CD4-positive, CD25-positive, alpha-beta regulatory T cell (primary cell): ENCODE measurements at regions not wholly inside any gene's neighbourhood (a gene's known extent, or its start where the extent isn't known, plus 50 kb on each side); places are given as distances from the start of the nearest gene placed in this dataset.

ENCODE experiments used
- ATAC-seq, 2 donors: fragments of 150-1000 bp; cut with Tn5 transposase; one replicate each; pipeline ENCODE4 v1.10.0; 2021; ENCODE audit warnings: low read depth in 2 of 2, moderate number of reproducible peaks in 2 of 2, moderate library complexity in 1 of 2
- DNase-seq, 3 donors: peaks; one replicate each; pipeline versions ENCODE4 v3.0.0 to v3.0.0-alpha.2; 2012 to 2022; ENCODE audit warnings: mixed read lengths in 1 of 3
- H3K27ac ChIP-seq: one replicate; pipeline ENCODE4 v1.7.0; 2013; ENCODE audit warnings: mild to moderate bottlenecking, low read length; ENCODE audit not compliant: insufficient read depth, poor library complexity, severe bottlenecking
- H3K27me3 ChIP-seq: one replicate; pipeline ENCODE4 v1.7.0; 2013; ENCODE audit warnings: low read length; ENCODE audit not compliant: control insufficient read depth, insufficient read depth
- H3K36me3 ChIP-seq: one replicate; pipeline ENCODE4 v1.7.0; 2013; ENCODE audit warnings: mild to moderate bottlenecking, low read length, moderate library complexity; ENCODE audit not compliant: control insufficient read depth, insufficient read depth
- H3K4me1 ChIP-seq: 2 replicates; pipeline ENCODE4 v1.7.0; 2013; ENCODE audit warnings: mild to moderate bottlenecking, low read length; ENCODE audit not compliant: insufficient read depth, control insufficient read depth, poor library complexity, severe bottlenecking
- H3K4me3 ChIP-seq: one replicate; pipeline ENCODE4 v1.7.0; 2013; ENCODE audit warnings: low read depth, mild to moderate bottlenecking, low read length, moderate library complexity
- H3K9me3 ChIP-seq, 2 experiments: 1 replicate in 1 of 2; 2 replicates in 1 of 2; pipeline ENCODE4 v1.7.0; 2013; ENCODE audit warnings: low read length in 2 of 2, mild to moderate bottlenecking in 1 of 2, moderate library complexity in 1 of 2; ENCODE audit not compliant: control insufficient read depth in 2 of 2
- H3K27ac Mint-ChIP-seq, 3 donors: one replicate each; pipeline ENCODE4 v1.8.0; 2020 to 2022; ENCODE audit warnings: mild to moderate bottlenecking in 3 of 3, mixed read lengths in 3 of 3, moderate library complexity in 2 of 3
- H3K27me3 Mint-ChIP-seq: one replicate; pipeline ENCODE4 v1.8.0; 2022; ENCODE audit warnings: mild to moderate bottlenecking, mixed read lengths
- H3K36me3 Mint-ChIP-seq: one replicate; pipeline ENCODE4 v1.8.0; 2020; ENCODE audit warnings: mixed read lengths
- H3K4me1 Mint-ChIP-seq, 4 donors: one replicate each; pipeline ENCODE4 v1.8.0; 2020 to 2022; ENCODE audit warnings: mixed read lengths in 4 of 4, mild to moderate bottlenecking in 1 of 4
- H3K4me3 Mint-ChIP-seq, 4 donors: one replicate each; pipeline ENCODE4 v1.8.0; 2020 to 2022; ENCODE audit warnings: mild to moderate bottlenecking in 4 of 4, mixed read lengths in 4 of 4, moderate library complexity in 3 of 4
- H3K9me3 Mint-ChIP-seq, 7 donors: one replicate each; pipeline ENCODE4 v1.8.0; 2020 to 2022; ENCODE audit warnings: mixed read lengths in 7 of 7, mild to moderate bottlenecking in 3 of 7, moderate library complexity in 2 of 7

DNA sequence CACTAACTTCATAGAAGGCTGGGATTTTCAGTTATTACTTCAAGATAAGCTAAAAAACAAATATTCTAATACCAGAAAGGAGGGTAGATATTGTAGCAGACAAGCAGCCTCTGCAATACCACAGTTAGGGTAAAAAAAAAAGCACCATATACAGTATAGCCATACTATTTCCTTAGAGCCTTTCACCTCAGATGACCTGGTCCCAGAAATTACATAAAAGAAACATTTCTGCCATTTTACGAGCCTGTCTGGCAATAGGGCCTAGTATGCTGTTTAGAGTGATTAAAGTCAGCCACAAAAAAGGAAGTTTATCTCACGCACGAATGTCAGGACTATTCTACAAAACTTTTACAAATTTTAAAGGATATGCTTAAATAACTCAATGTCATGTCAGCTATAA is 1016.6 kb downstream of the PLOD2 start:
- H3K27me3 Mint-ChIP-seq = no peaks in the 10 kb centered on the region
- no peak overlapping the region for H3K27ac Mint-ChIP-seq
- no peaks in the 10 kb centered on the region for H3K4me1 ChIP-seq
- H3K36me3 Mint-ChIP-seq = no peaks in the 10 kb centered on the region
- peaks cover 0 to 8% (median 0%) of the 10 kb centered on the region in 7 donors for H3K9me3 Mint-ChIP-seq
- H3K36me3 ChIP-seq = no peaks in the 10 kb centered on the region
- no peak for ATAC-seq
- no peaks in the 10 kb centered on the region for H3K27me3 ChIP-seq
- no peak overlapping the region for H3K27ac ChIP-seq
- no peak overlapping the region for H3K4me3 ChIP-seq
- no peaks in the 10 kb centered on the region for H3K4me1 Mint-ChIP-seq
- no peaks in the 10 kb centered on the region for H3K9me3 ChIP-seq
- H3K4me3 Mint-ChIP-seq = no peak overlapping the region
- DNase-seq = no peak

DNA sequence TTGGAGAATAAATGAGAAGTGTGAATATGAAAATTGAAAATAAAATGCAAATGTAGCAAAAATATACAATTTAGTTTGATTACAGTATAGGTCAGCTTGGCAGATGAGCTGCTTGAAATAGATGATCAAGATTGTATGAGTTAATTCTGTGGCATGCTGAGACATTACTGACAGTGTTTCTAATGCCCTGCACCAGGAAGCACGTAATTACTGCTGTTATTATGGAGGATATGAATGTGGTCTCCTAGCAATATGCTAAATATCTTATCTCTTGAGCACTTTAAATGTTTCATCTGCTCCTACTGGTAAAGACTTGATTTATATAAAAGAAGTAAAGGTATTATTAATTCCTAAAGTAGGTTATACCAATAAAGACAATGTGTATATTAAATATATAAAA is 1015.5 kb downstream of the PLOD2 start:
- no peak for ATAC-seq
- Mint-ChIP-seq H3K27me3 (no peaks in the 10 kb centered on the region), H3K36me3 (no peaks in the 10 kb centered on the region), H3K9me3 (peaks cover 0 to 8% (median 0%) of the 10 kb centered on the region in 7 donors), H3K4me3 (no peak overlapping the region), H3K4me1 (no peaks in the 10 kb centered on the region), H3K27ac (no peak overlapping the region)
- no peaks in the 10 kb centered on the region for H3K27me3 ChIP-seq
- H3K4me3 ChIP-seq = no peak overlapping the region
- no peak for DNase-seq
- H3K9me3 ChIP-seq = no peaks in the 10 kb centered on the region
- no peaks in the 10 kb centered on the region for H3K4me1 ChIP-seq
- no peaks in the 10 kb centered on the region for H3K36me3 ChIP-seq
- no peak overlapping the region for H3K27ac ChIP-seq

DNA sequence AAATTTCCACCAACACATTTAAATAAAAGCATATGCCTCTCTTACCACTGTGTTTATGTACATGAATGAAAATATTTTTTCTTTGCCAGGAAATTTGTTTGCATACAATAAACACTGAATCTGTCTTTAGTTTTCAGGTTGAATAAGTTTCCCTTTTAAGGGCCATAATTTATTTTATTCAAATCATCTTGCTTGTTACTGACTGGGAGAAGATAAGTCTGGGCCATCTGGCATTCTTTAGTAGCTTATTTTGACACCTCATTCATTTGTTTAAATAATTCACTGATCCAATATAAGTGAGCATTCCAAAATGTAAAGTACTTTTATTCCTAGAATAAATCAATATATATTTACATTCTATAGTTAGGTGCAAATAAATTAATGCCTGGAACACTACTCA is 1001.3 kb downstream of the PLOD2 start:
- no peak for ATAC-seq
- no peak overlapping the region for H3K4me3 Mint-ChIP-seq
- no peak overlapping the region for H3K27ac Mint-ChIP-seq

DNA sequence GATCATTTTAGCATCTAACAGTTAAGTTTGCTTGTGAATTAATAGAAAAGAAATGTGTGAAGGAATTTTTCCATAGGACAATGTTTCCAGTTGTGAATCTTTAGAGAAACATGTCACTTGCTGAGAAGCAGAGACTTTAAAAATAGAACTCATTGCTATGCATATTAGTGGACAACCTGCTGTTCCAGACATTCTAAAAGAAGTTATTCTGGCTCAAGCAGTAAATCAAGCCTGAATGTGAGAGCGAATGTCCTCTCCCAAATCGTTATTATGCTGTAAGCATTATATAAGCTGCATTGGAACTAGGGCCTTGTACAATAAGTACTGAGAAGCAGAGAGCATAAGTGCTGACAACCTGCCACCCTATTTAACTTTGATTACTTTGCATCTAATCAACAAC is 990.9 kb downstream of the PLOD2 start:
- no peak for DNase-seq
- Histone ChIP-seq H3K27ac (no peak overlapping the region), H3K9me3 (no peaks in the 10 kb centered on the region), H3K4me3 (no peak overlapping the region), H3K4me1 (no peaks in the 10 kb centered on the region), H3K36me3 (no peaks in the 10 kb centered on the region), H3K27me3 (no peaks in the 10 kb centered on the region)
- no peak overlapping the region for H3K4me3 Mint-ChIP-seq
- H3K4me1 Mint-ChIP-seq = no peaks in the 10 kb centered on the region
- H3K9me3 Mint-ChIP-seq = peaks cover 0 to 11% (median 5%) of the 10 kb centered on the region in 7 donors
- no peaks in the 10 kb centered on the region for H3K27me3 Mint-ChIP-seq
- no peak overlapping the region for H3K27ac Mint-ChIP-seq
- no peaks in the 10 kb centered on the region for H3K36me3 Mint-ChIP-seq
- no peak for ATAC-seq

More for the DNA sequence above, 1001.3 kb downstream of the PLOD2 start:
- Mint-ChIP-seq H3K27me3 (no peaks in the 10 kb centered on the region), H3K9me3 (peaks cover 0 to 7% (median 4%) of the 10 kb centered on the region in 7 donors), H3K4me1 (no peaks in the 10 kb centered on the region), H3K36me3 (no peaks in the 10 kb centered on the region)
- Histone ChIP-seq H3K36me3 (no peaks in the 10 kb centered on the region), H3K4me3 (no peak overlapping the region), H3K4me1 (no peaks in the 10 kb centered on the region), H3K27me3 (no peaks in the 10 kb centered on the region), H3K27ac (no peak overlapping the region), H3K9me3 (no peaks in the 10 kb centered on the region)
- DNase-seq = no peak

DNA sequence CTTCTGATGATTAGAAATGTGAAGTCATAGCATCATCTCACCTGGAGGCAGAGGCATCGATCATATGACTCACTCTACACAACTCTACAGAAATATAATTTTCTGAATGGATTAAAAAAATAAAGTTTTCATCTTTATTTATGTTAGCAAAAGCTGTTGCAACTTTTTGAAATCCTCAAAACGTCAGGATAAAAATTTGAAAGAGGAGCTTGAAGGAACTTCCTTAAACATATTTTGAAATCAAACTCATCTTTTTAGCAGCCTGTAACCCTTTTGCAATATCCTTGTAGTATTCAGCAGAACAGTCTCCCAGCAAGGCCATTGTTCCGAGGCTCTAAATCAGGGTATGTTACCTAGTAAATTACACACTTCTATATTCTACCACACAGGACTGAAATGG is 985.4 kb downstream of the PLOD2 start:
- H3K36me3 Mint-ChIP-seq = no peaks in the 10 kb centered on the region
- peaks cover 0 to 8% (median 5%) of the 10 kb centered on the region in 7 donors for H3K9me3 Mint-ChIP-seq
- H3K4me3 Mint-ChIP-seq = no peak overlapping the region
- DNase-seq (no peak), ATAC-seq (no peak)
- no peak overlapping the region for H3K27ac Mint-ChIP-seq
- H3K36me3 ChIP-seq = no peaks in the 10 kb centered on the region
- H3K27me3 Mint-ChIP-seq = no peaks in the 10 kb centered on the region
- peaks cover 0 to 2% of the 10 kb centered on the region in 2 experiments for H3K9me3 ChIP-seq
- H3K27ac ChIP-seq = no peak overlapping the region
- no peaks in the 10 kb centered on the region for H3K27me3 ChIP-seq
- no peaks in the 10 kb centered on the region for H3K4me1 Mint-ChIP-seq
- H3K4me1 ChIP-seq = no peaks in the 10 kb centered on the region
- H3K4me3 ChIP-seq = no peak overlapping the region

DNA sequence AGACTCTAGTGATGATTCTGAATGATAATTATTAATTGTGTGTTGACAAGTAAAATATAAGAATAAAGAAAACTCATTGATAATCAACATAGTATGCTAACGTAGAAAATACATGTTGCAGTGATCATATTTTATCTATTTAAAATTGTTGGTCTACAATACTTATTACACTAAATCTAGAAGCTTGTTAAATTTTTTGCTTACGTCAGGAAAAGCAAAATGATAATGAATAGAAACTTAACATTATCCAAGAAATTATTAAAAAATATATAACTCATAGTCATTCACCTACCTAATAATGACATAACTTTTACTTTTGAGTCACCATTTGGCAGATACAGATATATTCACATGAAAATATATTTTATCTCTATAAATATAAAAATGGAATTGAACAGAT is 984.1 kb downstream of the PLOD2 start:
- Histone ChIP-seq H3K36me3 (no peaks in the 10 kb centered on the region), H3K27ac (no peak overlapping the region), H3K27me3 (no peaks in the 10 kb centered on the region), H3K9me3 (peaks cover 0 to 2% of the 10 kb centered on the region in 2 experiments), H3K4me1 (no peaks in the 10 kb centered on the region), H3K4me3 (no peak overlapping the region)
- H3K36me3 Mint-ChIP-seq = no peaks in the 10 kb centered on the region
- no peak for DNase-seq
- no peaks in the 10 kb centered on the region for H3K4me1 Mint-ChIP-seq
- no peak overlapping the region for H3K27ac Mint-ChIP-seq
- no peak overlapping the region for H3K4me3 Mint-ChIP-seq
- ATAC-seq = no peak
- peaks cover 0 to 6% (median 3%) of the 10 kb centered on the region in 7 donors for H3K9me3 Mint-ChIP-seq
- H3K27me3 Mint-ChIP-seq = no peaks in the 10 kb centered on the region

DNA sequence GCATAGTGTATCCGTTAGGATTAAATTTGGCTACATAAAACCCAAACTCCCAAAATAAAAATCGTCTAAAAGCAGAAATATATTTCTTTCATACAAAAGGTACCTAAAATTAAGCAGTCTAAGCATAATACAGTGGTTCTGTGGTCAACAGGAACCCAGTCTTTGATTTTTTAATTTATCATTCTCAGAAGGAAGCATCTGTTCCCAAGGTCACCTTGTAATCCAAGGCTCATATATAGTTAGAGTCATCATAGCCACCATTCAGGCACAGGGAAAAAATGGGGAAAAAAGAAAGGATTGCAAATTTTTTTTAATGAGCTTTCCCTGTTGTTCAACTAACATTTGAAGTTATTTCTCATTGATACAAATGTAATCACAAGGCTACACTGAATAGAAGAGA is 983.2 kb downstream of the PLOD2 start:
- no peaks in the 10 kb centered on the region for H3K27me3 Mint-ChIP-seq
- no peak overlapping the region for H3K4me3 Mint-ChIP-seq
- DNase-seq = no peak
- Histone ChIP-seq H3K9me3 (peaks cover 0 to 2% of the 10 kb centered on the region in 2 experiments), H3K27me3 (no peaks in the 10 kb centered on the region), H3K36me3 (no peaks in the 10 kb centered on the region), H3K27ac (no peak overlapping the region), H3K4me1 (no peaks in the 10 kb centered on the region), H3K4me3 (no peak overlapping the region)
- no peak for ATAC-seq
- H3K4me1 Mint-ChIP-seq = no peaks in the 10 kb centered on the region
- no peaks in the 10 kb centered on the region for H3K36me3 Mint-ChIP-seq
- H3K9me3 Mint-ChIP-seq = peaks cover 0 to 6% (median 3%) of the 10 kb centered on the region in 7 donors
- H3K27ac Mint-ChIP-seq = no peak overlapping the region

DNA sequence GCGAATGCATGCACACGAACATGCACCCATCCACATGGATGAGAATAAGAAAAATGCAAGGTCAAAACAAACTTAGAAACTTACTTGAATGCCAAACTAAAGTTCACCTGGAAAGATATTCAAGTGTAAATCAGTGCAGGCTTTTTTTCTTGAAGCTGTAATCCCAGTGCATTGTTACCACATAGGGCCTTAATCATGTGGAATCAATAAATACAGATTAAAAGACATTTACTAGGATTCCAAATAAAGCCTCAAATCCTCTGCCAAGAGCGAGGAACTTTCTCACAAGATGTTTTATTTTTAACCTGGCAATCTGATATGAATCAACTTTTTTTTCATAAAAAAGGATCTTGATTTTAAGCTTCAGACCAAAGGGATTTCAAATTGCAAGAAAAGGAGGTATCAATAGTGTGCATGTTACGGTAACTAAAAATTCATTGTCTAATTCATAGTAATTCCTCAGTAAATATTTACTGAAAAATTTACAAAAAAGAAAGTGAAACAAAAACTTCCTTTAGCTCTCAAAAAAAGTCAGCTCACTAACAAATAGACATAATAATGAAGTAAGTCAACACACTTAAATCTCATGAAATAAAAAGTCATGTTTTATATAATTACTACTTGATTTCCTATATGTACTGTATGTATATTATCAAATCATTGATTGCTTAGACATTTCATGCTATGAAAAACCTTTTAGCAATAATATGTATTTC is 978.6 kb downstream of the PLOD2 start:
- DNase-seq (no peak), ATAC-seq (no peak)
- Histone ChIP-seq H3K27ac (no peak overlapping the region), H3K36me3 (no peaks in the 10 kb centered on the region), H3K9me3 (no peaks in the 10 kb centered on the region), H3K4me3 (no peak overlapping the region), H3K4me1 (no peaks in the 10 kb centered on the region), H3K27me3 (no peaks in the 10 kb centered on the region)
- Mint-ChIP-seq H3K4me3 (no peak overlapping the region), H3K36me3 (no peaks in the 10 kb centered on the region), H3K4me1 (no peaks in the 10 kb centered on the region), H3K27ac (no peak overlapping the region), H3K9me3 (peaks cover 0 to 1% (median 0%) of the 10 kb centered on the region in 7 donors), H3K27me3 (no peaks in the 10 kb centered on the region)
